Mucosa of stomach (tissue), 1 donor: ENCODE measurements at regions not wholly inside any gene's neighbourhood (a gene's known extent, or its start where the extent isn't known, plus 50 kb on each side); places are given as distances from the start of the nearest gene placed in this dataset.

Experiments used
- H3K27me3 ChIP-seq: one replicate; pipeline ENCODE4 v1.7.0; 2013; ENCODE audit warnings: mild to moderate bottlenecking, low read length; ENCODE audit not compliant: control insufficient read depth, insufficient read depth
- H3K36me3 ChIP-seq: one replicate; pipeline ENCODE4 v1.7.0; 2013; ENCODE audit warnings: low read length; ENCODE audit not compliant: control insufficient read depth, insufficient read depth
- H3K4me1 ChIP-seq: one replicate; pipeline ENCODE4 v1.7.0; 2013; ENCODE audit warnings: mild to moderate bottlenecking, low read length; ENCODE audit not compliant: control insufficient read depth, insufficient read depth
- H3K4me3 ChIP-seq: one replicate; pipeline ENCODE4 v1.7.0; 2013; ENCODE audit warnings: low read length
- H3K9ac ChIP-seq: one replicate; pipeline ENCODE4 v1.7.0; 2013; ENCODE audit warnings: mild to moderate bottlenecking, low read length, moderate library complexity
- H3K9me3 ChIP-seq: one replicate; pipeline ENCODE4 v1.7.0; 2013; ENCODE audit warnings: mild to moderate bottlenecking, low read length, moderate library complexity; ENCODE audit not compliant: control insufficient read depth
- donor health status: Pancreatic carcinoma.

DNA sequence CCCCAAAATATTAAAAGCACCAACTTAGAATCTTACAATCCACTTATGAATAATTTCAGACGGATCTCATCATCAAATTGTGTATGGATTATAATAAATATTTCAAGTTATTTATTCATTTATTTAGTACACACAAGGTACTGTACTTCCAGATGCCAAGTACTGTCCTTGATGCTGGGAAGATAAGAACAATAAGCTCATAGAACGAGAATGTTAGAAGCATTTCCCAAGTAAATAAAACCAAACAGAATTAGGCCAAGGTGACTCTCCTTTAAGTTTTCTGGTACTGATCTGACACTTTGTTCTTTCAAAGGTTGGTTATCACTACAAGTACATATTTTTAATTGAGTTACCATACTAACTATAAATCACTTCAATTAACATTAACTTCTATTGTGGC lies 416.1 kb upstream of the ETAA1 start:
- no peak overlapping the region for H3K9ac ChIP-seq
- no peak overlapping the region for H3K4me3 ChIP-seq
- no peaks in the 10 kb centered on the region for H3K9me3 ChIP-seq
- no peaks in the 10 kb centered on the region for H3K27me3 ChIP-seq
- H3K4me1 ChIP-seq = no peaks in the 10 kb centered on the region
- H3K36me3 ChIP-seq = no peaks in the 10 kb centered on the region

DNA sequence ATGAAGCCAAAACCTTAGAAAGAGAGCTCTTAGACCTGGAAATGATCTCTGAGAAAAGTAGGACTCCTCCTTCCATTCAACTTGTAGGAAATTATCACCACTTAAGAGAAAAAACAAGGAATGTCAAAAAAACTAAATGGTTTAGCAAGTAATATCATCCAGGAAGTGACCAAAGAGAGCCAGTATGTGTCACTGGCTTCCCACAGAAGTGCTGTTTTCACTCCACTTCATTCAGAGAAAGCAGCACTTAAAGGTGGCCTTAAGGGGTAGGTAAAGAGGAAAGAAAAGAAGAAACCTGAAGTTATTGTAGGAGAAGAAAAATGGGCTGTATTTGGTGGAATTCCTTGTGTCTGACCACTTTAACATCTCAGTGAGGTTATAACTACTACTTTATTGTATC lies 414.4 kb upstream of the ETAA1 start:
- H3K9me3 ChIP-seq = no peaks in the 10 kb centered on the region
- no peak overlapping the region for H3K4me3 ChIP-seq
- no peak overlapping the region for H3K9ac ChIP-seq
- no peaks in the 10 kb centered on the region for H3K4me1 ChIP-seq
- H3K36me3 ChIP-seq = no peaks in the 10 kb centered on the region
- H3K27me3 ChIP-seq = no peaks in the 10 kb centered on the region

DNA sequence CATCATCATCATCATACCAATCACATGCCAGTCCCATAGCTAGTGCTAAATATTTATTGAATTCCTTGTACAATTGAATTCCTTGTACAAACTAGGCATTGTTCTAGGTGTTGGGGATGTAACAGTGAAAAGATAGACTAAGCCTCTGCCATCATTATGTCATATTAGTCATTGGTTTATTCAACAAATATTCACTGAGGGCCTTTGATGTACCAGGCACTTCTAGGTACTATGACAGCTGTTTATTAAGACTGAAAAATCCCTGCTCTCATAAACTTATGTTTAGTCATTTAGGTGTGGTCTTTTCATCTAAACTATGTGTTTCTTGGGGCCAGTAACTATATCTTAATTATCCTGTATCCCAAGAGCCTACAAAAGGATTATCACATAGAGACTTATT lies 412.3 kb upstream of the ETAA1 start:
- Histone ChIP-seq H3K4me1 (no peaks in the 10 kb centered on the region), H3K36me3 (no peaks in the 10 kb centered on the region), H3K9ac (no peak overlapping the region), H3K9me3 (no peaks in the 10 kb centered on the region), H3K4me3 (no peak overlapping the region), H3K27me3 (no peaks in the 10 kb centered on the region)

DNA sequence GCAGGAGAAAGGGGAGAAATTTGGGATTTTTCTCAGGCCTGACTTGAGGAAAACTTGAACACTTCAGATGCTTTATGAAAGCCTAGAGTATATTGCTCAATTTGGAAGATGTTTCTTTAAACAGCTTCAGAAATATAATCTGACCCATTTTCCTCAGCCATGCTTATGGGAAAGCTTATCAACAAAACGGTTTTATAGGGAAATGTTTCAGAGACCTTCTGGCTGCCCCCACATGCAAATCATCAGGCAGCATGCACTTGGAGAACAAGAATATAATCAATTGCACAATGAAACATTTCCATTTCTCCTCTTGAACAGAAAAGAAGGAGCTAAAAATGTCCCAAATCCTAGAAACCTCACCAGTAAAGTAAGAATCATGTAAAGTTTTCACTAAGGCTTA lies 411.2 kb upstream of the ETAA1 start:
- no peaks in the 10 kb centered on the region for H3K36me3 ChIP-seq
- H3K4me1 ChIP-seq = no peaks in the 10 kb centered on the region
- H3K9me3 ChIP-seq = no peaks in the 10 kb centered on the region
- H3K4me3 ChIP-seq = no peak overlapping the region
- H3K9ac ChIP-seq = no peak overlapping the region
- H3K27me3 ChIP-seq = no peaks in the 10 kb centered on the region

DNA sequence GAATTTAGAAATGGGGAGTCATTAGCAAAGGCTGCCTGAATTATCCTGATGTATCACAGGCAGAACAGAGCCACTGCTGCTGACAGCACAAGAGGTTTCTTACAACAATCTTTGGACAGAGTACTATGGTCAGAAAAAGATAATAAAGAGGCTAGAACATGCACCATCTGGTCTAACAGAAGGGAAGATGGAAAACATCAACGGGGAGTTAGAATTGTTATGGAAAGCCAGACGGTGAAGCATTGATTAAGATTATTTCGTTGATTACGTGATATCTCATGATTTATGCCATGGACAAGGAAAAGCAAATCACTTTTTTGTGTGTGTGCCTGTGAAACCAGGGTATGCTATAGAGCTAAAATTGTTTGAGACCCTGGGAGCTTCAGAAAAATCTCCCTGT lies 409.4 kb upstream of the ETAA1 start:
- no peak overlapping the region for H3K4me3 ChIP-seq
- no peaks in the 10 kb centered on the region for H3K27me3 ChIP-seq
- no peaks in the 10 kb centered on the region for H3K9me3 ChIP-seq
- H3K36me3 ChIP-seq = no peaks in the 10 kb centered on the region
- H3K4me1 ChIP-seq = no peaks in the 10 kb centered on the region
- no peak overlapping the region for H3K9ac ChIP-seq

DNA sequence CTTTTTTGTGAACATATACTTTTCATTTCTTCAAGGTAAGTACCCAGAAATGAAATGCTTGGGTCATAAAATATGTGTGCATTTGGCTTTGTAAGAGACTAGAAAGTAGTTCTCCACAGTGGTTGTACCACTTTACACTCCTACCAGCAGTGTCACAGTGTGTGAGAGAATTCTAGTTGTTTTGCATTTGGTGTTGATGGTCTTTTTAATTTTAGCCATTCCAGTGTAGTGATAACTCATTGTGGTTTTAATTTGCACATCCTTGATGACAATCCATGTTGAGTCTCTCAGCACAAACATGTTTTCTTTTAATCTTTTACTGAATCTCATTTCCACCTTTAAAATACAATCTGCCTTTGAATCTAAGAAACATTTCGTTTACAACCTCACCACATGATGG lies 402.5 kb upstream of the ETAA1 start:
- no peaks in the 10 kb centered on the region for H3K27me3 ChIP-seq
- H3K36me3 ChIP-seq = no peaks in the 10 kb centered on the region
- H3K9ac ChIP-seq = no peak overlapping the region
- no peaks in the 10 kb centered on the region for H3K9me3 ChIP-seq
- H3K4me3 ChIP-seq = no peak overlapping the region
- H3K4me1 ChIP-seq = no peaks in the 10 kb centered on the region

DNA sequence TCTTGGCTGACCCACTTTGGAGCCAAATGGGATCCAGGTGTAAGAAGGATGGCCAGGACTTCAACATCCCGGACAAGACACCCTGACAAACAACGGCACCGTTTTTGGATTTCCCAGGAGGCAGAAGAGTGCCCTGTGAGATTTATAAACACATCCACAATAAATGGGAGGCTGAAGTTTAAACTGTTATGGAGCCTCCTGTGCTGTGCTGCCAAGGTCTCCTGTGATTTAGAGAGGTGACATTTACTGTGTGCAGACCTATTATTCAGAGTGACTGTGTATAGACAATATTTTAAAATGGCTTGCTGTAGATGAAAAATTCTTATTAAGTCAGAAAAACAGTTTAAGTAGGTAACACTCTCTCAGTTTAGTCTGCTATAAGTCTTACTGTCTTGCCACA lies 401.5 kb upstream of the ETAA1 start:
- Histone ChIP-seq H3K27me3 (no peaks in the 10 kb centered on the region), H3K4me3 (no peak overlapping the region), H3K9me3 (no peaks in the 10 kb centered on the region), H3K4me1 (no peaks in the 10 kb centered on the region), H3K36me3 (no peaks in the 10 kb centered on the region), H3K9ac (no peak overlapping the region)

DNA sequence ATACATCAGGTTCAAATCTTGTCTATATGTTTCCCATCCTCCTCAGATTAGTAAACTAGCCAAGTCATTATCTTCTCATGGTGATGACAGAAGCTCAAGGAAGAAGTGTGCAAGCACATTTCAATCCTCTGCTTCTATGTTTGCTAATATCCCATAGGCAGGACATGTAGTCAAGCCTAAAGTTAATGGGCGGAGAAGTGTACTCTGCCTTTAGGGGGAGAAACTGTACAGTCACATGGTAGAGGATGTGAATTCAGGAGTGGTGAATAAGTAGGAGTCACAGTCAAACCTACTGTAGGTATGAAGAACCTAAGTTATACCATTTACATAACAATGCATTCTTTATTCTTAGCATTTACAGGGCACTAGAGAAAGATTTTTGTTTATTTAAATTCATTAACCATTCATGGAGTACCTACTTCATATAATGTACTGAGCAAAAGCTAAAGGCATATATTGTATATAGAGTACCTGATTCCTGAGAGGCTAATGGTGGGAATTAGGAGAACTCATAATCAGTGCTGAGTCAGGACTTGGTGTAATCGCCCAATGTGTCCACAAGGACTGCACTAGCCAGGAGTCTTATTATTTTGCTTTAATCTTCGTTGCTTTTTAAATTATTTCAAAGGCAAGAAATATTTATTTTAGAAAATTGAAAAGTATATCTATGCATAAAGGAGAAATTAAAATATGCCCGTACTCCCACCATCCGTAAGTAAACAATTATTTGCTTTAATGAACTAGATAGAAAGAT lies 394.3 kb upstream of the ETAA1 start:
- no peak overlapping the region for H3K4me3 ChIP-seq
- no peaks in the 10 kb centered on the region for H3K27me3 ChIP-seq
- no peaks in the 10 kb centered on the region for H3K4me1 ChIP-seq
- H3K36me3 ChIP-seq = no peaks in the 10 kb centered on the region
- H3K9ac ChIP-seq = no peak overlapping the region
- no peaks in the 10 kb centered on the region for H3K9me3 ChIP-seq

DNA sequence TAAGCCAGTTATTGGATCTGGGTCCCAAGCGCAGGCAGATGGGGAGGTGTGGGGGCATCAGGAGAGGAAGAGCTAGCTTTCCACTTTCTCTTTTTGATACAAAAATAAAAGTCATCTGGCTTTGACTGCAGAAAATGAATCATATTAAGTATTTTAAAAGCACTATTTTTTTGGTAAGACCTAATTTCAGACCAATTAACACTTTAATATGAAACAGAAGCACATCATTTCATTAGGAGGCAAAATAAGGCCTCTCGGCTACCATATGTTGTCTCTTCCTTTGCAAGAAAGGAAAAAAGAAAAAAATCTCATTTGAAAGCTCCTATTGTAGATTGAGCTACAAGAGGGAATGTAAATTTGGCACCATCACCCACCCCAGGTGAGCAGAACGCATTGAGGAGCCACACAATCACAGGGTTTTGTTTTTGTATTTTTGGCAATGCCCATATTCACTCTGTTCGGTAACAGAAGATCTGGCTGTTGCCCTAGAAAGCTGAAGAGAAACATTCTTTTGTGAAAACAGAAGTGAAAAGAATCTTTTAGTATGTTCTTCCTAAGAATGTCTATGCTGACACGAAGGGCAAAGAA lies 390.7 kb upstream of the ETAA1 start:
- H3K27me3 ChIP-seq = no peaks in the 10 kb centered on the region
- H3K4me1 ChIP-seq = no peaks in the 10 kb centered on the region
- no peaks in the 10 kb centered on the region for H3K9me3 ChIP-seq
- no peaks in the 10 kb centered on the region for H3K36me3 ChIP-seq
- no peak overlapping the region for H3K9ac ChIP-seq
- H3K4me3 ChIP-seq = no peak overlapping the region

DNA sequence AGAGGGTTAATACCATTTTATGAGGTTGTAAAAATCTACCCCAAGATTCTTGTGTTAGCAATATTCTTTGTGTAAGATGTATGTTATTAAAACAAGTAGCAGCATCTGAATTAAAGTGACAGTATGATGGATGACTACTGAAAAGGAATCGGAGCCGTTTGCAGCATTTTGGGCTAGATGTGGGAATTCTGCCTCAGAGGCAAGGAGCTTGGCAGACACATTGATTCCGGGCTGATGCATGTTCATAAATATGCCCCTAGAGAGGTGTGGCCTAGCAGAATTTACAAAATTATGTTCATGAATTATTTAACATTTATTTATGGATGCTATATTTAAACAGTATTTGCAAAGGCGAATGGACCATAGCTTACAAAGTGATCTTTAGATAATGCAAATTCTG lies 389.0 kb upstream of the ETAA1 start:
- Histone ChIP-seq H3K36me3 (no peaks in the 10 kb centered on the region), H3K9ac (no peak overlapping the region), H3K4me1 (no peaks in the 10 kb centered on the region), H3K27me3 (no peaks in the 10 kb centered on the region), H3K9me3 (no peaks in the 10 kb centered on the region), H3K4me3 (no peak overlapping the region)

DNA sequence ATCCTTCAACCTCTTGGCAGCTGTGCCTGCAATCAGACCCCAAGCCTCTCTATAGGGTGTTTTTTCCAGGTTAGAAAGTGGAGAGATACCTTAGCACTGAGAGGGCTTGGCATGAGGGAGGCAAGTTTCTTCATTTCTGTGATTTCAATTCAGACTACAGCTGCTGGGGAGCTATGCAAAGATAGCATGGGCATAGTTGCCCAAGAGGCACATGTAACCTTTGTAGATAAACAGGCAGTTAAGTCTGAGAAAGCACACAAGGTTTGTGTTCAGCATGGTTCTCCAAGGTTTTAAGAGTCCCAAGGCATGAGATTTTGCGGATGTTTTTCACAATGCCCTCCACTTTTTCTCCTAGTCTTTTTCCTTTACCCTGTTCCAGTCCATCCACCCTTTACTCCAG lies 385.0 kb upstream of the ETAA1 start:
- Histone ChIP-seq H3K27me3 (no peaks in the 10 kb centered on the region), H3K9ac (no peak overlapping the region), H3K4me1 (no peaks in the 10 kb centered on the region), H3K9me3 (no peaks in the 10 kb centered on the region), H3K4me3 (no peak overlapping the region), H3K36me3 (no peaks in the 10 kb centered on the region)

DNA sequence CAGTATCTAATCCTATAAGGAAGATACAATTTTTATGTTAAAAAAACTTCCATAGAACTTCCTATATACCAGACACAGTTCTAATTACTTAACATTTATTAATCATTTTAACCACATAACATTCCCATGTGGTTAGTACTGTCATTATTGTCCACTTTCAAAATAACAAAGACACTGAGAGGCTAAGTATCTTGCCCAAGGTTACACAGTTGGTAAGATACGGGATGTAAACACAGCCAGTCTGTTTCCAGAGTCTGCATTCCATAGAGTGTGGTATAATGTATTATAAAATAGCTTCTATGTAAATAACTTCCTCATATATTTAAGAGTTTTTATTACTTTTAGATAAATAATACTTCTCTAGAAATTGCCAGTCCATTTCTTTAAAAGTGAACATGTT lies 383.3 kb upstream of the ETAA1 start:
- Histone ChIP-seq H3K4me1 (no peaks in the 10 kb centered on the region), H3K36me3 (no peaks in the 10 kb centered on the region), H3K27me3 (no peaks in the 10 kb centered on the region), H3K9ac (no peak overlapping the region), H3K4me3 (no peak overlapping the region), H3K9me3 (no peaks in the 10 kb centered on the region)

DNA sequence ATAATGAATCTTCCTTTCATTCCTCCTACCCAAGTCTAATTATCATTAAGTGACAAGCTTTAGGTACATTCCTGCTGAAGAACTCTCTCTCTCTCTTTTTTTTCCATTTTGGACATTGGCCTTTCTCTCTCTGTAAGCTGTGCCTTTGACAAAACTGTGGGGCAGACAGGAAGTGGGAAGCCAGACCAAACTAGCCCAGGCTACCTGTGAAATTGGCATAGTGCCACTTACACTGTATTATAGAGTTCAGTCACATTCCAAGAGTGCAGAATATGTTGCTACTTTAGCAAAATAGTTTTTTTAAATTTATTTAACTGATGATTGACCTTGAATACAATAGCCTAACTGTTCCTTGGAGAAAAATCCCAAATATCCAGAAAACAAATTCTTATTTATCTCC lies 381.5 kb upstream of the ETAA1 start:
- H3K36me3 ChIP-seq = no peaks in the 10 kb centered on the region
- no peaks in the 10 kb centered on the region for H3K9me3 ChIP-seq
- no peaks in the 10 kb centered on the region for H3K27me3 ChIP-seq
- no peak overlapping the region for H3K4me3 ChIP-seq
- H3K9ac ChIP-seq = no peak overlapping the region
- no peaks in the 10 kb centered on the region for H3K4me1 ChIP-seq
